Fibroblast of pulmonary artery (primary cell): ENCODE measurements at regions not wholly inside any gene's neighbourhood (a gene's known extent, or its start where the extent isn't known, plus 50 kb on each side); places are given as distances from the start of the nearest gene placed in this dataset.
A peak's percentile ranks its signal among the peaks of the same experiment; 100 is the strongest.

ENCODE experiments used
- DNase-seq: peaks from one replicate; pipeline ENCODE4 v3.0.0-alpha.2; 2010; ENCODE audit warnings: low read depth
- H3K4me3 ChIP-seq: replicated peaks from 2 replicates; pipeline ENCODE4 v1.5.1; 2011; ENCODE audit warnings: low read depth, mild to moderate bottlenecking, control low read depth, low read length, moderate library complexity
- TF ChIP-seq, protein P1 (sequence below): IDR thresholded peaks from 2 replicates; pipeline ENCODE4 v1.5.1; 2011; ENCODE audit warnings: mild to moderate bottlenecking, control low read depth, low read length, inconsistent platforms; ENCODE audit errors: missing control alignments

DNA sequence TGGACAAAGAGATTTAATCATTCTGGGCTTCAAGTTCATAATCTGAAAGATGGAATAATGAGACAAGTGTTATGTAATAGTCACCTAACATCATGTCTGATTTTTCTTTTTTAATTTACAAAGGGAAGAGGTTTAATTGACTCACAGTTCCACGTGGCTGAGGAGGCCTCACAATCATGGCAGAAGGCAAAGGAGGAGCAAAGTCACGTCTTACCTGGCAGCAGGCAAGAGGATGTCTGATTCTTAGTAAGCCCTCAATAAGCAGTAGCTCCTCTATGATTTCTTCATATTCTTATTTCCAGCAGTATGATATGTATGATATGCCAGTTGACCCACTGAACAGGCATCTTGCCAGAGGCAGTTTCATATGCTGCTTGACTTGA, 152.7 kb downstream of the S1PR1 start:
- H3K4me3 ChIP-seq: no peak overlapping the region
- TF ChIP-seq, protein P1, sequence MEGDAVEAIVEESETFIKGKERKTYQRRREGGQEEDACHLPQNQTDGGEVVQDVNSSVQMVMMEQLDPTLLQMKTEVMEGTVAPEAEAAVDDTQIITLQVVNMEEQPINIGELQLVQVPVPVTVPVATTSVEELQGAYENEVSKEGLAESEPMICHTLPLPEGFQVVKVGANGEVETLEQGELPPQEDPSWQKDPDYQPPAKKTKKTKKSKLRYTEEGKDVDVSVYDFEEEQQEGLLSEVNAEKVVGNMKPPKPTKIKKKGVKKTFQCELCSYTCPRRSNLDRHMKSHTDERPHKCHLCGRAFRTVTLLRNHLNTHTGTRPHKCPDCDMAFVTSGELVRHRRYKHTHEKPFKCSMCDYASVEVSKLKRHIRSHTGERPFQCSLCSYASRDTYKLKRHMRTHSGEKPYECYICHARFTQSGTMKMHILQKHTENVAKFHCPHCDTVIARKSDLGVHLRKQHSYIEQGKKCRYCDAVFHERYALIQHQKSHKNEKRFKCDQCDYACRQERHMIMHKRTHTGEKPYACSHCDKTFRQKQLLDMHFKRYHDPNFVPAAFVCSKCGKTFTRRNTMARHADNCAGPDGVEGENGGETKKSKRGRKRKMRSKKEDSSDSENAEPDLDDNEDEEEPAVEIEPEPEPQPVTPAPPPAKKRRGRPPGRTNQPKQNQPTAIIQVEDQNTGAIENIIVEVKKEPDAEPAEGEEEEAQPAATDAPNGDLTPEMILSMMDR: no peak
- DNase-seq: no peak

DNA sequence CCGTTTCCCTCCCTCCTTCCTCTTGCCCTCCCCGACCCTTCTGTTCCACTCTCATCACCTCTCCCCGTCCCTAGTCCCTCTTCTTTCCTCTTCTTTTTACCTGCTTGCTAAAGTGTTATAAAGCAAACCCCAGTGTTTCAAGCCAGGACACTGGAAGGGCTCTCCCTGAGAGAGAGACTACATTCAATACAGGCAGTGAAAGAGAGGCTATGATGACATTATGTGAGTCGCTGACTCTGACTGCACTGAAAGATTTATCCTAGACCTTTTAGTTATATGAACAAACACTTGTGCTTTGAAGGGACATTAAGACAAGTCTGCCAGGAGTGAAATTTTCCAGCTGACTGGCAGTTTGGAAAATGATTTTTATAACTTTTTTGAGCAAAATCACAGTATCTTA, 155.7 kb downstream of the S1PR1 start:
- H3K4me3 ChIP-seq: no peak overlapping the region
- TF ChIP-seq, protein P1: no peak
- DNase-seq: no peak

DNA sequence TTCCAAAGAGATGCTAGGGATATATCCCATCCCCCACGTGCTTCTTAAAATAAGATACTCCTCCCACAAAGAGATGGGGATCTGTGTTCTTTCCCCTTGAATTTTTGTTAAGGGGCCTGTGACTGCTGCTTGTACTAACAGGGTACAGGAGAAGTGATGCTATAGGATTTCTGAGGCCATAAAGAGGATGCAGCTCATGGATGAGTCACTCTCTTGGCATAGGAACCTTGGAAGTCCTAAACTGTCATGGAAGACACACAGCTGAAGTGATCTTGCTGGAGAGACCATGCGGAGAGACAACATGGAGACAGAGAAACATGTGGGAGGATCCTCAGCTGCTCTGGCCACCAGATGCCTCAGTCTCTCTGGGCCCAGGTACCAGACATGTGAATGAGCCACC, 157.2 kb downstream of the S1PR1 start:
- H3K4me3 ChIP-seq: no peak overlapping the region
- peak; percentile 11 for DNase-seq
- TF ChIP-seq, protein P1: no peak

DNA sequence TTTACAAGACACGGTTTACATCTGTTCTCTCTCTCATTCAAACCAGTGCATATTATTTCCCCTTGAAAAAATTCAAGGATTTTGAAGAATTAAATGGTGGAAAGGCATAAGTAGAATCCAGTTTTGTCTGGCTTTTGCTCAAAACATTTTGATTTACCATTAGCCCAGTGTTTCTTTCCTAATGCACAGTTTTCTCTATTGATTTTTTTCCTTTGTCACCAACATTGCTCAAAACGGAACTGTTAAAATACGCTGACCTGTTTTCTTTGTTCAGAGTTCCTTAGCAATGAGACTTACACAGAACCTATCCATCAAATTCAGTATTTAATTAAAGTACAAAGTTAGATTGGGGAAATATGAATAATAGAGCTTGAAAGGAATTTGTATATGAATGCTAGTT, 162.4 kb downstream of the S1PR1 start:
- no peak for DNase-seq
- TF ChIP-seq, protein P1: no peak
- no peak overlapping the region for H3K4me3 ChIP-seq

DNA sequence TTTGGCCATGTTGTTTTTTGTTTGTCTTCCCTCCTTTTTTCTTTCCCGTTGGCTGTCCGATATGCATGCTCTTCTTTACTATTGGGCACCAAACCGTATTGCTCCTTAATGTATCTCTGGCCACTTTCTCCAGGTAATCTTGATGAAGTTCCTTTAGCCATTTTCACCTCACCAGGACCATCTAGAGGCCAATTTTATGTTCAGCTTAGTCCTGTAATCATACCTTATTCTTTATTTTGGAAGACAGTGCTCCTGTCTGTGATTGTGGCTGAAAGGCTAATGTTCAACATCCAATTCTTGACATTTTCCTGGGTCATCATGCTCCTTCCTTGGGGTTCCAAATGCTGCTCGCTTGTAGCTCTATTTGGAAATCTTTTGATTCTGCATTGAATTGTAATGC, 169.5 kb downstream of the S1PR1 start:
- TF ChIP-seq, protein P1: no peak

DNA sequence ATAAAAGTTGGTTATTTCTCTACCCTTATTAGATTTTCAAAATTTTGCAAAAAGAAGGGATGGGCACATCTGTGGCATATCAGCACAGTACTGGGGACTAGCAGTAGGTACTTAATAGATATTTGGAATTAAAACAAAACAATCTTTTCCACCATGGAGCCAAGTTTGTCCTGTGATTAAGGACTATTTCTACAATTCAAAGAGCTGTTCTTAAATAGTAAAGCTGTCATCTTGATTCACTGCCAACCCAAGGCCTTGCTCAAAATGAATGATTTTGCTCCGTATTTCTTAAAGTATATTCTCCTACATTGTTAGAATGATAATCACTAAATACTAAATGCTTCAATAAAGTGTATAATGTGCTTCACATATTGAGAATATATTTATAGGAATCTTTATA, 169.9 kb downstream of the S1PR1 start:
- DNase-seq: no peak
- H3K4me3 ChIP-seq: no peak overlapping the region
- TF ChIP-seq, protein P1: no peak

More for the DNA sequence above, 169.5 kb downstream of the S1PR1 start:
- H3K4me3 ChIP-seq: no peak overlapping the region
- no peak for DNase-seq

DNA sequence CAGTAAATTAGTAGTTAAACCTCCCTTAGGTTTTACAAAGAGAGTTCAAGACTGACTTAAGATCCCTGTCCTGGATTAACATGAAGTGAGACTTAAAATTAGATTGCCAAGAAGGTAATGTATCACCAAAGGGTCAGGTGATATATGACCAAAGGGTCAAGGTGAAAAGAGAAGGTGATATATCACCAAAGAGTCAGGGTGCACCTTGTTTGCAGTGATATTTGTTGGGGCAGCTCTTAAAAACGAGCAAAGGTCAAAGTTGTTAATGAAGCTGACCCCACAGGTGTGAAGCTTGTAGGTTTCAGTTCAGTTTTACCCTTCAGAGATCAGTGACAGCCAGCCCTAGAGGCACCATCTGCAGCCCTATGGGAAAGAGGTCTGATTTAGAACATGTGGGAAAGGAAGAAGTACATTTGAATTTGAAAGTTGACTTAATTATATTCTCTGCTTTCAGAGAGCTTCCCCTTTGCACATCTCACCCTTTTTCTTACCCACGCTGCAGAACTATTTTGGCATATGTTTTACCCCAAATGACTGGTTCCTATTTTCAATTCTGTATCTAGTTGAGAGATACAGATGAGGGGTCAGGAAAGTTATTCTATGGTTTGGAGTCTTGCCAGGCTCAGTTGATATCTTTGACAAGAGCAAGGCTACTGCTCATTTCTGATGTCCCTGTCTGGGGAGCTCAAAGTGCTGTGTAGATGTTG, 170.8 kb downstream of the S1PR1 start:
- H3K4me3 ChIP-seq: no peak overlapping the region
- DNase-seq: no peak
- TF ChIP-seq, protein P1: no peak
